ENCODE measurements at regions not wholly inside any gene's neighbourhood (a gene's known extent, or its start where the extent isn't known, plus 50 kb on each side); places are given as distances from the start of the nearest gene placed in this dataset.

DNA sequence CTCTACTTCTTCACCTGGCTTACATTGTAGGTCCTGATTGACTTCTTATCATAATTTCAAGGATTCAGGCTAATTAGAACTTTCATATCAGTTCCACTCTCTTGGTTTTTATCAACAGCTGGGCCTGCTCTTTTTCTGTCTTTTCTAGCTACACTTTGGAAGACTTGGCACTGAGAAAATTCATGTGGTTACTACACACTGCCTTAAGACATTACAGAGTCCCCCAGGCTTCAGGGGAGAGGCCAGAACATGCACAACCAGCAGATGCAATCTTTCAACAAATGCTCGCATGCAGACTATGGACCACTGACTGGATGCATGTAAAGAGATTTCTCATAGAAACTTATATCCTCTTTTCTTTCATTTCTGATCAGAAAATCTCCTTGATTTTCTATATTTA is 423.5 kb downstream of the TUSC7 start:
- DNase-seq = no peak

GRCh38 chr3:117135207-117135606 is 425.6 kb downstream of the TUSC7 start:
- no peak for DNase-seq

DNA sequence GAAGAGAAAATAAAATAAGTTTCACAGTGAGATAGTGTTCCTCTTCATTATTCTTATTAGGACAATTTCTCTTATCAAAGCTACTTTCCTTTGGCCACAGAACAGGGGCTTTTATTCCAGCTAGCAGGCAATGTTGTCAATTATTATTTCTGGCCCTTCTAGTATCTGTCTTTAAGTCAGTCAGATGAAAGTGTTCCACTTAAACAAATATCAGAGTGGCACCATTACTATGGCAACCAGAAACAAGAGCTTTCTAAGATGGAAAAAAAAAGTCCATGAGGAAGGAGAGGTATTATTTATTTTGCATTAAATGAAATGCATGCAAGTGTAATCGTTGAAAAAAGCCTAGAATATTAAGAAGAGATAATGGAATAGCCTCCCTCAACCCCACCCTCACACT is 426.4 kb downstream of the TUSC7 start:
- DNase-seq = no peak

GRCh38 chr3:117137065-117137464 is 427.5 kb downstream of the TUSC7 start:
- DNase-seq = no peak

DNA sequence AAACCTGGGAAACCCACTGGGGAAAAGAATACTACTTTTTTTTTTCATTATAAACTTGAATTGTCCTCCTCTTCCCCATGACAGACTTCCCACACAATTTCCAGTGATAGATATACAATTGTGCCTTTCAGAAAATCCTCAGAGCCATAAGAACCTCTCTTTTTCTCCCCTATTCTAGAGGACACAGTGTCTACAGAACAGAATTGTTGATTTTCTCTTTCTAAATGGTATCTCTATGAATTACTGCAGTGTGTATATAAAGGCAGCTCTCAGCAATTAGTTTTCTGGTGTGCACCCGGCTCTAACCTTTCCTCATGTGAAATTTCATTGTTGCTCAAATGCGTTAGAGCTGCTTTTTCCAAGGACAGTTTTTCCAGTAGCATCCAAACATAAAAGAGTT is 430.1 kb downstream of the TUSC7 start:
- DNase-seq = no peak

GRCh38 chr3:117141812-117142211 is 432.2 kb downstream of the TUSC7 start:
- no peak for DNase-seq

DNA sequence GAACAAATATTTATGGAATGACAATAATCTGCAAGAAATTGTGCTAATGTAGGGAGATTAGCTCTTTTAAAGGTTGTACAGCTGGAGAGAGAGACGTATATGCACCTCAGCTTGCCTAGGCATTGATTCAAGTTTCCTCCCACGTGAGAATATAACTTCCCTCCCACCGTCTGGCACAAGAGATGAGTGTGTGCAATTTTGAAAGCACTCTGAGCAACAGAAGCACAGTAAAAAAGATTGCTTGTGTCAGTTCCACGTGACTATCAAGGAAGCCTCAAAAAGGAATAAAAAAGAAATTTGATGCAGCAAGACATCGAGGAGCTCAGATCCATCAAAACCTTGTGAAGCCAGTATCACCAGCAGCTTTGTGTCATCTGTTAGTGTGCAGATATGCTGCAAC is 435.3 kb downstream of the TUSC7 start:
- no peak for DNase-seq

DNA sequence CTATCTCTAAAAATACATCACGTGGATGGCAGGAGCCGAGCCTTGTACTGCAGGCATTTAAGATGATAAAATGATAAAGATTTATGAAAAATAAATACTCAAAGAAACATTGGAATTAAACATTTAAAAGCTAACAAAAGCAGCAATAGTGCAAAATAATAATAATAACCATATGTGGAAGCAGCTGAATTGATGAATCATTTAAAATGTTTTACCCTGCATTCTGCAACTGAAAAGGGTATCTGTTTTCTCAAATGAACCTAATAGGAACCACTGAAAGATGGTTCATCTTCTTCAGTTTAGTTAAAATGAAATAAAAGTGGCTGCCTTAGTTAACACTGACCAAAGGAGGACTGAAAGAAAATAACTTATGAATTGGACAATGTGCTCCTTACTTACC is 436.1 kb downstream of the TUSC7 start:
- no peak for DNase-seq

DNA sequence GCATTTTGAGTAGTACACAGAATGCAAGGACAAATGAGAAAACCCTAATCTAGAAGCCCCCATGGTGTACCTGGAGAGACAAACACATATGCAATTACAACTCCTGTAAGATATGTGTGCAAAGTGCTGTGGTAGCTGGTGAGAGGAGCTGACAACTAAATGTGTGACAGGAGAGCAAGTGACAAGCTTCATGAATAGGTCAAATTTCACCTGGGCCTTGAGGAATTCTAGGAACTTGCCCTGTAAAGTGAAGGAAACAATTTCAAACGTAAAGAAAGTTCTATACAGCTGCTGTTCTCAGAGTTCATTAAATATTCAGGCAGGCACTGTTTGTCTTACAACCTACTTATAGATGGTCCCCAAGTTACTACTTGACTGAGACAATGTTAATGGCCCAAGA is 437.0 kb downstream of the TUSC7 start:
- no peak for DNase-seq

DNA sequence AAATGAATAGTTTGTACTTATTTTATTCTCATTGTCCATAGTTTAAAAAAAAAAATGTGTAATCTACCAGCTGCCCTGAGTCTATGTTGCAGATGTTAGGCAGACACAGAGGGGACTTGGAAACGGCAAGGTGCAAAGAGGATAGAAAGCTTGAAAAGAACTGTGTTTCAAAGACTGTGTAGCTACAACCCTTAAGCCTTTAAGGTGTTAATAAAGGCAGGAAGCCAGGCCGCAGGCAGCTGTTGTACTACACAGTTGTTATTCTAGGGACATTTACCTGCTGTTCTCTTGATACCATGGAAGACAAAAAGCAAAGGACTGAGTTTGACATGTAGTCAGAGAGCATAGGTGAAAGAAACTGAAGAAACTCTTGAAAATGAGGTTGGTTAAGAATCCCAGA is 440.0 kb downstream of the TUSC7 start:
- DNase-seq = no peak

- DNase-seq = no peak
Observed at GRCh38 chr3:117150628-117151027, 441.0 kb downstream of the TUSC7 start.

- DNase-seq = no peak
Observed at GRCh38 chr3:117160176-117160575, 450.6 kb downstream of the TUSC7 start.

GRCh38 chr3:117161816-117162215 is 452.2 kb downstream of the TUSC7 start:
- no peak for DNase-seq

GRCh38 chr3:117165176-117165575 is 455.6 kb downstream of the TUSC7 start:
- DNase-seq = no peak

- DNase-seq = no peak
Observed at GRCh38 chr3:117165601-117166051, 456.0 kb downstream of the TUSC7 start.

DNA sequence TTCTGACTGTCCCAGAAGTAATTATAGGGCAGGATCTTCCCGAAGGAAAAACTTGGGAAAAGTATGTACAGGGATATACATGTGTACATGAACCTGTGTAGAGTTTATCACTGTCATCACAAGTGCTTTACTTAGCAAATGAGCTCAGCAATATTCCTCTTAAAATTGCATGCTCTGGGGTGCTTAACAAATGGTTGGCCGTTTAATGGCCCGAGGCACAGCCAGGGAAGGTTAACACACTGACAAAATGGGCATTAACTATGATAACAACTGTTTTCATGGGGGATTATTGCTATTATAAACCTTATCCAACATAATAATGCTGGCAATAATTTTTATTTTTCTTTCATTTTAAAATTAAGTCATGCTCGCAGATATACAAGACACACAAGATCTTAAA is 459.3 kb downstream of the TUSC7 start:
- DNase-seq = no peak

DNA sequence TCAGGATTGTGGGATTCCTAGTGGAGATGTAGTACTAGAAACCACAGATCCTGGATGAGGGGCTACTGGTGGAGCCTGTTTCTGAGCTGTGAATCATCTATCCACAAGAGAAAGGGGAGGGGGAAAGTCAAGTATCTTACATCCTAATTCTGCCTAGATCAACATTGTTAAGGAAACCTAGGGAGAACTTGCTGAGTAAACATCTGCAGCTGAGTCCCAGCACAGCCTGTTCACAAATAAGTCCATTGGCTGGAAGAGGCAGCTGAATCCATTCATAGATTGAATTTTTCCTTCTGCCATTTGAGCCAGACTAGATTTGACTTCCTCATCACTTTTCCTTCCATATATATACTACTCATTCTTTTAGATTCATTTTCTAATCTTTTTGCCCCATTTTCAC is 460.5 kb downstream of the TUSC7 start:
- DNase-seq = no peak

GRCh38 chr3:117171124-117171523 is 461.5 kb downstream of the TUSC7 start:
- DNase-seq = no peak

DNA sequence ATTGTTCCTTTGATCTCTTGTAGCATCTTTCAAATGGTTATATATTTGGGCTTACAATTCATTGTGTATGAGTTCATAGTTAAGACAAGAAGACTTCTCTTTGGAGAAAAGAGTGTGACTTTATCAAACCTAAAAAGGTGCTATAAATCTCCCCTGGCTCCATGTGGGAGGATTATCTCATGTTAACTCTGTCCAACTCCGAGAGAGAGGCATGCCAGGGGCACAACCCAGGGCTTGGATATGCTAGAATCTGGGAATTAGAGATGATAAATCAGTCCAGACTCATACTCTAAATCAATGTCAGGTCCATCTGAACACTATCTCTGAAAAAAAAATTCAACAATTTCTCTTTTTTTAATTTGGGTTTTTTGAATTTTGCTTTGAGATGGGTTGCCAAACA is 462.8 kb downstream of the TUSC7 start:
- no peak for DNase-seq

GRCh38 chr3:117181222-117181621 is 471.6 kb downstream of the TUSC7 start:
- no peak for DNase-seq

DNA sequence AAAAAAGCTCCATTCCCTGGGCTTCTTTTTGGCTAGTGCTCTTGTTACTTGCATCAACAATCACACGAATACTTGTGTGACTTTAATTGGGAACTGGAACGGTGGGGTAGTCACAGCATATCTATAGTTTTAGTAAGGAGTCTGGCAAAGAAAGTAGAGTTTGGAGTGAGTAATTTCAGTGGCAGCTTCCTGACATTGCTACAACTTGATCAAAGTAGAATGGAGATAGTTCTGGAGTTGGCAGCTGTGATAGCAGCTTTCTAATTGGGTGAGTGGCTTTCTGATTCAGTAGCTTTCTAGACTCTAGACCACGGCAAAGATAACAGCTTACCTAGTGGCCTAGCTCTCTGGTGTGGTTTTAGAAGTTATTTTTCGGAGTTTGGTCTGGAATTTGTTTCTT is 475.0 kb downstream of the TUSC7 start:
- no peak for DNase-seq

- DNase-seq = no peak
Observed at GRCh38 chr3:117191245-117191644, 481.7 kb downstream of the TUSC7 start.

DNA sequence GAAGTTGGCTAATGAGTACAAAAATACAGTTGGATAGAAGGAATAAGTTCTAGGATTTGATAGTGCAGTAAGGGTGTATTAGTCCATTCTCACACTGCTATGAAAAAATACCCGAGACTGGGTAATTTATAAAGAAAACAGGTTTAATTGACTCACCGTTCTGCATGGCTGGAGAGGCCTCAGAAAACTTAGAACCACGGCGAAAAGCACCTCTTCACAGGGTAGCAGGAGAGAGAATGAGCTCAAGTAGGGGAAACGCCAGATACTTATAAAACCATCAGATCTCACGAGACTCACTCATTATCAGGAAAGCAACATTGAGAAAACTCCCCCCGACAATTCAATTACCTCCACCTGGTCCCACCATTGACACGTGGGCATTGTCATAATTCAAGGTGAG is 483.3 kb downstream of the TUSC7 start:
- no peak for DNase-seq

DNA sequence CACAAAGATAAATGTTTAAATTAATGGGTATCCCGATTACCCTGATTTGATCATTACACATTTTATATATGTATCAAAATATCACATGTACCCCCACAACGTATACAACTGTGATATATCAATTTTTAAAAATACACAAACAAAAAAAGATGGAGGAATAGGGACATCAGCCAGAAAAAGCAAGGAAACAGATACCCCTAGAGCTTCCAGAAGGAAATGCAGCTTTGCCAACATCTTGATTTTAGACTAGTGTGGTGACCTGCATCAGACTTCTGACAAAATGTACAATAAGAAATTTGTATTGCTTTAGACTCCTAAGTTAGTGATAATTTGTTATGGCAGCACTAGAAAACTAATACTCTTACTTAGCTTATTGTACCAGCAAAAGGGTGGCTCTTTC is 483.8 kb downstream of the TUSC7 start:
- DNase-seq = no peak

GRCh38 chr3:117195034-117195433 is 485.5 kb downstream of the TUSC7 start:
- no peak for DNase-seq

DNA sequence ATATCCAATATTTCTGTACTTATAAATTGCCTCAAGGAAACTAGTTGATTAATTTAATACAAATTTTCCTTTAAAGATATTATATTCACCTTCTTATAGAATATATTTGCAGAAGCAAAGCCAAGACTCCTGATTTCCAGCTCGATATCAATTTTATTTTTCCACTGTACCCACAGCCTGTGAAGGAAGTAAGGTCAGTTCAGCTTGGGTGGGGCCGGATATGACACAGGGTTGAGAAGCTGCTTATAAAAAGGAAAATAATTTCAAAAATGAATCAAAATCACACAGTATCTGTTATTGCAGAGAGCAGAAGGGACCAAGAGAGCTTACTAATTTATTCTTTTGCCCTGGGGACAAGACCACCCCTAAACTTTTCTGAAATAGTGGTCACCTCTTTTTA is 491.4 kb downstream of the TUSC7 start:
- no peak for DNase-seq

Data from NCI-H345 (cell line).